WERI-Rb-1 (cell line): ENCODE measurements at regions not wholly inside any gene's neighbourhood (a gene's known extent, or its start where the extent isn't known, plus 50 kb on each side); places are given as distances from the start of the nearest gene placed in this dataset.

Source experiments
- DNase-seq: peaks from one replicate; pipeline ENCODE4 v3.0.0-alpha.2; 2020
- H3K27ac ChIP-seq: fragments of 250-450 bp; sonication (Bioruptor Pico); 2 replicates; pipeline ENCODE4 v1.5.1; 2020; ENCODE audit warnings: mild to moderate bottlenecking, moderate library complexity
- H3K27me3 ChIP-seq: fragments of 250-450 bp; sonication (Bioruptor Pico); 2 replicates; pipeline ENCODE4 v1.5.1; 2021; ENCODE audit warnings: mild to moderate bottlenecking, low read depth, moderate library complexity; ENCODE audit not compliant: insufficient read depth, severe bottlenecking
- H3K36me3 ChIP-seq: fragments of 250-450 bp; sonication (Bioruptor Pico); 2 replicates; pipeline ENCODE4 v1.5.1; 2020; ENCODE audit warnings: mild to moderate bottlenecking, moderate library complexity
- H3K4me3 ChIP-seq: 2 replicates; pipeline ENCODE4 v1.5.1; 2011; ENCODE audit warnings: low read depth, mild to moderate bottlenecking, control low read depth, low read length
- H3K9me3 ChIP-seq: fragments of 250-450 bp; sonication (Bioruptor Pico); 2 replicates; pipeline ENCODE4 v1.5.1; 2021; ENCODE audit warnings: mild to moderate bottlenecking, moderate library complexity; ENCODE audit not compliant: severe bottlenecking
- CTCF ChIP-seq: IDR thresholded peaks from 2 replicates; pipeline ENCODE4 v1.5.1; 2011; ENCODE audit warnings: low read depth, mild to moderate bottlenecking, control low read depth, inconsistent platforms, low read length

GRCh38 chr11:116533186-116533825 is 239.5 kb downstream of the BUD13 start:
- no peak overlapping the region for H3K27ac ChIP-seq
- H3K4me3 ChIP-seq, result no peak overlapping the region
- no peaks in the 10 kb centered on the region for H3K36me3 ChIP-seq
- TF ChIP-seq CTCF, result no peak
- no peaks in the 10 kb centered on the region for H3K9me3 ChIP-seq
- DNase-seq, result no peak
- H3K27me3 ChIP-seq, result no peaks in the 10 kb centered on the region

GRCh38 chr11:116532066-116532465 is 240.7 kb downstream of the BUD13 start:
- no peak for TF ChIP-seq CTCF
- Histone ChIP-seq H3K27ac (no peak overlapping the region), H3K27me3 (no peaks in the 10 kb centered on the region), H3K9me3 (no peaks in the 10 kb centered on the region), H3K4me3 (no peak overlapping the region), H3K36me3 (no peaks in the 10 kb centered on the region)
- DNase-seq, result no peak

- TF ChIP-seq CTCF, result no peak
Measured at GRCh38 chr11:116530705-116531104, 242.1 kb downstream of the BUD13 start.

DNA sequence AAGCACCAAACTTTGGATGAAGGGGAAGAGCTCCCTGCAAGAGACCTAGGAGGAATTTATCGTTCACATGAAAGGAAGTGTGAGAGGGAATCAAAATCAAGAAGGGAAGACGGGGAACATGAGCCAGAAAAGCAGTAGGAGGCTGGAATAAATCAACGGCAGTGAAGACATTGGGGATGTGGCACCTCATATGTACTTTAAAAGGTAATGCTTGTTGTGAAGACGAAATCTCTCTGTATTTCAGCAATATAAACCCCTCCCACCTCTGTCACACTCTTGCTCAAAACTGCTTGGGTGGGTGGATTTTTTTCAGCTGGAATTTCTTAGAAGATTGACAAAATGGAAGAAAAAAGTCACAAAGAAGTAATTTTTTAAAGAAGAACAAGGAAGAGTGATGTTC is 243.5 kb downstream of the BUD13 start:
- H3K27ac ChIP-seq, result no peak overlapping the region
- DNase-seq, result no peak
- no peak for TF ChIP-seq CTCF
- no peaks in the 10 kb centered on the region for H3K9me3 ChIP-seq
- no peaks in the 10 kb centered on the region for H3K36me3 ChIP-seq
- H3K27me3 ChIP-seq, result no peaks in the 10 kb centered on the region
- H3K4me3 ChIP-seq, result no peak overlapping the region

More at GRCh38 chr11:116530705-116531104, 242.1 kb downstream of the BUD13 start:
- Histone ChIP-seq H3K27me3 (no peaks in the 10 kb centered on the region), H3K9me3 (no peaks in the 10 kb centered on the region), H3K36me3 (no peaks in the 10 kb centered on the region), H3K27ac (no peak overlapping the region), H3K4me3 (no peak overlapping the region)
- no peak for DNase-seq

DNA sequence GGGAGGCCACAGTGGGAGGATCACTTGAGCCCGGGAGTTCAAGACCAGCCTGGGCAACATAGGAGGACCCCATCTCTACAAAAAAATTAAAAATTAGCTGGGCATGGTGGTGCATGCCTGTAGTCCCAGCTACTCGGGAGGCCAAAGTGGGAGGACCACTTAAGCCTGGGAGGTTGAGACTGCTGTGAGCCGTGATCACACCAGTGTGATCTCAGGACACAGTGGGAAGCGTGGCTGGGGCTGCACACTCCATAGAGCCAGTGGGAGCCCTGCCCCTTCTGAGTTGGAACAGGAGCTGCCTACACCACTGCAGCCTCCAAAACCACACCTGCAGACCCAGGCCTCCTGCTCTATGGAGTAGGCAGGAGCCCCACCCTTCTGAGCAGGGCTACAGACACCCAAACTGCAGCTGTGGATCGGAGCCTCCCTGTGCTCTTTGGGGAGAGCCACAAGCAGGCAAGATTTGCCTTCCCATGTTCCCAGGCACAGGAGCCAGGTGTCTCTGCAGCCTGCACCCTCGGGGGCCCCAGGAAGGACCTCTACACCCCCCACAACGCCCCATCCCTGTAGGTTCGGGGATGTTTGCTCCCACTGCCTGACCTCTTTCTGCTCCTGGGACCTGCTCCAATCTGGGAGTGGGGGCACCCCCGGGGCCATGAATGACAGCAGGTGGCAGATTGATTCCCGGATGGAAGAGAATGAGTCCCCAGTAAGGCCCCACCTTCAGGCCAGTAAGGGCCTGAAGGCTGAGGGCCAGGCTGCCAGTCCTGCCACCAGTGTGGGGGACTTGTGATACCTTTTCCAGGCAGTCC is 245.4 kb downstream of the BUD13 start:
- TF ChIP-seq CTCF, result no peak
- Histone ChIP-seq H3K27me3 (no peaks in the 10 kb centered on the region), H3K4me3 (no peak overlapping the region), H3K36me3 (no peaks in the 10 kb centered on the region), H3K27ac (no peak overlapping the region), H3K9me3 (no peaks in the 10 kb centered on the region)
- no peak for DNase-seq
